ENCODE measurements at regions not wholly inside any gene's neighbourhood (a gene's known extent, or its start where the extent isn't known, plus 50 kb on each side); places are given as distances from the start of the nearest gene placed in this dataset.

DNA sequence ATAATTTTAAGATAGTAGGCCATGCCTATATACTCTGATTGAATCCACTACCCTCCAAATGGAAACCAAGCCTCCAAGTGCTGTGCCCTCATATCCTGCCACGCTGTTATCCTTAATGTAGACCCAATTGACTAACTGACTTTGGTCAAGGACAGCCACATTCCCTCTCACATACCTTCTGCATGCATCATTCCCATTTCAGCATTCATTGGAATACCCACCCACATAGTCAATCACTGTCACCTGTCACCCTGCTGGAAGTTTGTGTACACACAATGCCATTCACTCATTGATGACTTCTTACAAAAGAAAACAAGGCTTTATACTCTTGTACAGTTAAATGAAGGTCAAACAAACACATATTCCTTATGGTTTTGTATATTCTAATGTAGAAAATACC is 221.1 kb upstream of the PBX1 start:
- intact Hi-C loops (cut with DNase I; ENCODE audit: low total_unique reads): no loop called here

DNA sequence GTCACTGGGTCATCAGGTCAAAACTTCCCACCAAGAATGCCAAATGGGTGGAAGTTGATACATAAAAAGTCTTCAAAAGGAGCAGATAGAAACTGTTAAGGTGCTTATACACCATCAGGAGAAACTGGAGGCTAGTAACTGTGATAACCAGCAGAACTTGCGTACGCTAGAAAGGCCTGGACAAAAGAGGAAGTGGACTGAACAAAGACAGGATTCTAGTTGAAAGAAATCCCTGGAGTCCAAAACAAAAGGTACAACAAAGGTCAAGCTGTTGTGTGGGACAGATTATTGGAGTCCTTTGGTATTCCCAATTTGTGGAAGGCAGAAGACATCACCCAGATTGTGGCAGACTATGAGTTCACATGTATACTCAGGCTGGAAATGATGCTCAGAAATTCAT is 215.8 kb upstream of the PBX1 start:
- Histone ChIP-seq H3K4me3 (no peak overlapping the region), H3K36me3 (no peaks in the 10 kb centered on the region), H3K27ac (no peak overlapping the region), H3K27me3 (no peaks in the 10 kb centered on the region), H3K4me1 (no peaks in the 10 kb centered on the region), H3K9me3 (no peaks in the 10 kb centered on the region)
- DNase-seq (no peak), ATAC-seq (no peak)
- in situ Hi-C loops (cut with MboI; ENCODE audit: low sequenced_read_pairs in 4 of 4) (no loop called here), intact Hi-C loops (cut with DNase I; ENCODE audit: low total_unique reads) (no loop called here)
- TF ChIP-seq, protein P1, sequence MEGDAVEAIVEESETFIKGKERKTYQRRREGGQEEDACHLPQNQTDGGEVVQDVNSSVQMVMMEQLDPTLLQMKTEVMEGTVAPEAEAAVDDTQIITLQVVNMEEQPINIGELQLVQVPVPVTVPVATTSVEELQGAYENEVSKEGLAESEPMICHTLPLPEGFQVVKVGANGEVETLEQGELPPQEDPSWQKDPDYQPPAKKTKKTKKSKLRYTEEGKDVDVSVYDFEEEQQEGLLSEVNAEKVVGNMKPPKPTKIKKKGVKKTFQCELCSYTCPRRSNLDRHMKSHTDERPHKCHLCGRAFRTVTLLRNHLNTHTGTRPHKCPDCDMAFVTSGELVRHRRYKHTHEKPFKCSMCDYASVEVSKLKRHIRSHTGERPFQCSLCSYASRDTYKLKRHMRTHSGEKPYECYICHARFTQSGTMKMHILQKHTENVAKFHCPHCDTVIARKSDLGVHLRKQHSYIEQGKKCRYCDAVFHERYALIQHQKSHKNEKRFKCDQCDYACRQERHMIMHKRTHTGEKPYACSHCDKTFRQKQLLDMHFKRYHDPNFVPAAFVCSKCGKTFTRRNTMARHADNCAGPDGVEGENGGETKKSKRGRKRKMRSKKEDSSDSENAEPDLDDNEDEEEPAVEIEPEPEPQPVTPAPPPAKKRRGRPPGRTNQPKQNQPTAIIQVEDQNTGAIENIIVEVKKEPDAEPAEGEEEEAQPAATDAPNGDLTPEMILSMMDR (IDR thresholded peaks at IDR 0.05 in 4 of 5, conservative IDR thresholded peaks at IDR 0.05 in 1 of 5): no peak
- TF ChIP-seq POLR2A (IDR thresholded peaks at IDR 0.05): no peak

More for the DNA sequence above, 221.1 kb upstream of the PBX1 start:
- no peaks in the 10 kb centered on the region for H3K9me3 ChIP-seq
- in situ Hi-C loops (cut with MboI; ENCODE audit: low sequenced_read_pairs in 4 of 4): no loop called here
- no peak overlapping the region for H3K4me3 ChIP-seq
- no peaks in the 10 kb centered on the region for H3K36me3 ChIP-seq
- H3K27ac ChIP-seq: no peak overlapping the region
- DNase-seq: no peak
- H3K27me3 ChIP-seq: no peaks in the 10 kb centered on the region
- ATAC-seq: no peak
- TF ChIP-seq, protein P1 (IDR thresholded peaks at IDR 0.05 in 4 of 5, conservative IDR thresholded peaks at IDR 0.05 in 1 of 5): no peak
- no peak for TF ChIP-seq POLR2A (IDR thresholded peaks at IDR 0.05)
- H3K4me1 ChIP-seq: no peaks in the 10 kb centered on the region

DNA sequence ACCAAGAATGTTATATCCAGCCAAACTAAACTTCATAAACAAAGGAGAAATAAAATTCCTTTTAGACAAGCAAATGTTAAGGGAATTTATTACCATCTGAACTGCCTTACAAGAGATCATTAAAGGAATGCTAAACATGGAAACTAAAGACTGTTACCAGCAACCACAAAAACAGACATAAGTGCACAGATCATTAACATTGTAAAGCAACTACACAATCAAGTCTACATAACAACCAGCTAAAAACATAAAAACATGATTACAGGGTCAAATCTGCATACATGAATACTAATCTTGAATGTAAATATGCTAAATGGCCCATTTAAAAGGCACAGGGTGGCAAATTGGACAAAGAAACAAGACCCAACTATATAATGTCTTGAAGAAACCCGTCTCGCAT is 211.0 kb upstream of the PBX1 start:
- no peak for ATAC-seq
- no peaks in the 10 kb centered on the region for H3K9me3 ChIP-seq
- no peak overlapping the region for H3K27ac ChIP-seq
- no peak for DNase-seq
- no peaks in the 10 kb centered on the region for H3K27me3 ChIP-seq
- intact Hi-C loops (cut with DNase I; ENCODE audit: low total_unique reads) (no loop called here), in situ Hi-C loops (cut with MboI; ENCODE audit: low sequenced_read_pairs in 4 of 4) (no loop called here)
- H3K36me3 ChIP-seq: no peaks in the 10 kb centered on the region
- TF ChIP-seq, protein P1 (IDR thresholded peaks at IDR 0.05 in 4 of 5, conservative IDR thresholded peaks at IDR 0.05 in 1 of 5): no peak
- TF ChIP-seq POLR2A (IDR thresholded peaks at IDR 0.05): no peak
- no peak overlapping the region for H3K4me3 ChIP-seq
- H3K4me1 ChIP-seq: no peaks in the 10 kb centered on the region

DNA sequence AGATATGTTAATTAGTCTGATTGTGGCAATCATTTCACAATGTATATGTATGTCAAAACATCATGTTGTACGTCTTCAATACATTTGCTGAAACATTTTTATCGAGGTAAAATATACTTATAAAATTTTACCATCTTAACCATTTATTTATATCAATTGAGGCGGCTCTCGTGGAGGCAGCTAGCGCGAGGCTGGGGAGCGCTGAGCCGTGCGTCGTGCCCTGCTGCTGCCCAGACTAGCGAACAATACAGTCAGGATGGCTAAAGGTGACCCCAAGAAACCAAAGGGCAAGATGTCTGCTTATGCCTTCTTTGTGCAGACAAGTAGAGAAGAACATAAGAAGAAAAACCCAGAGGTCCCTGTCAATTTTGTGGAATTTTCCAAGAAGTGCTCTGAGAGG is 202.5 kb upstream of the PBX1 start:
- TF ChIP-seq, protein P1 (IDR thresholded peaks at IDR 0.05 in 4 of 5, conservative IDR thresholded peaks at IDR 0.05 in 1 of 5): no peak
- TF ChIP-seq POLR2A (IDR thresholded peaks at IDR 0.05): no peak
- H3K27me3 ChIP-seq: no peaks in the 10 kb centered on the region
- no peaks in the 10 kb centered on the region for H3K9me3 ChIP-seq
- no peak overlapping the region for H3K4me3 ChIP-seq
- H3K27ac ChIP-seq: no peak overlapping the region
- in situ Hi-C loops (cut with MboI; ENCODE audit: low sequenced_read_pairs in 4 of 4): no loop called here
- no peaks in the 10 kb centered on the region for H3K36me3 ChIP-seq
- no peaks in the 10 kb centered on the region for H3K4me1 ChIP-seq
- DNase-seq (no peak), ATAC-seq (no peak)
- intact Hi-C loops (cut with DNase I; ENCODE audit: low total_unique reads): no loop called here

DNA sequence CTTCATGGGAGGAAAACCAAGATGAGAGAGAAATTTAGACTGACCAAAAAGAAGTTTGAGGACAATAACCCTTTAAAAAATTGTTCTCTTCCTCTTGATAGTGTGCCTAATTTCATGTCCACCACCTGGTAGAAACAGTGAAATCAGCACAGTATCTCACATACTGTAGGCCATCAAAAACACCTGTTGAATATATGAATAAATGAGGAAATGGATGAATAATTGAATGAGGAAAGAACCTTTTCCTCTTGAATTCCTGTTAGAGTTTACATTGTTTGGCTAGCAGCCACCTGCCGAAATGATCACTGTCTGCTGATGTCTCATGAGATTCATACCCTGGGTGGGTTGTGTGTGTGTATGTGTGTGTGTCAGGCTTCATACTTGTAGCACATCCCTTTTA is 198.7 kb upstream of the PBX1 start:
- ATAC-seq (no peak), DNase-seq (no peak)
- in situ Hi-C loops (cut with MboI; ENCODE audit: low sequenced_read_pairs in 4 of 4): no loop called here
- no peak overlapping the region for H3K27ac ChIP-seq
- H3K4me1 ChIP-seq: no peaks in the 10 kb centered on the region
- H3K4me3 ChIP-seq: no peak overlapping the region
- TF ChIP-seq, protein P1 (IDR thresholded peaks at IDR 0.05 in 4 of 5, conservative IDR thresholded peaks at IDR 0.05 in 1 of 5): no peak
- TF ChIP-seq POLR2A (IDR thresholded peaks at IDR 0.05): no peak
- H3K36me3 ChIP-seq: no peaks in the 10 kb centered on the region
- H3K9me3 ChIP-seq: no peaks in the 10 kb centered on the region
- intact Hi-C loops (cut with DNase I; ENCODE audit: low total_unique reads): no loop called here
- no peaks in the 10 kb centered on the region for H3K27me3 ChIP-seq

All from gastrocnemius medialis (tissue), 4 donors.